ENCODE measurements at regions not wholly inside any gene's neighbourhood (a gene's known extent, or its start where the extent isn't known, plus 50 kb on each side); places are given as distances from the start of the nearest gene placed in this dataset.

GRCh38 chr12:91902860-91903683 lies 242.6 kb downstream of the BTG1 start:
- TF ChIP-seq, protein P1, sequence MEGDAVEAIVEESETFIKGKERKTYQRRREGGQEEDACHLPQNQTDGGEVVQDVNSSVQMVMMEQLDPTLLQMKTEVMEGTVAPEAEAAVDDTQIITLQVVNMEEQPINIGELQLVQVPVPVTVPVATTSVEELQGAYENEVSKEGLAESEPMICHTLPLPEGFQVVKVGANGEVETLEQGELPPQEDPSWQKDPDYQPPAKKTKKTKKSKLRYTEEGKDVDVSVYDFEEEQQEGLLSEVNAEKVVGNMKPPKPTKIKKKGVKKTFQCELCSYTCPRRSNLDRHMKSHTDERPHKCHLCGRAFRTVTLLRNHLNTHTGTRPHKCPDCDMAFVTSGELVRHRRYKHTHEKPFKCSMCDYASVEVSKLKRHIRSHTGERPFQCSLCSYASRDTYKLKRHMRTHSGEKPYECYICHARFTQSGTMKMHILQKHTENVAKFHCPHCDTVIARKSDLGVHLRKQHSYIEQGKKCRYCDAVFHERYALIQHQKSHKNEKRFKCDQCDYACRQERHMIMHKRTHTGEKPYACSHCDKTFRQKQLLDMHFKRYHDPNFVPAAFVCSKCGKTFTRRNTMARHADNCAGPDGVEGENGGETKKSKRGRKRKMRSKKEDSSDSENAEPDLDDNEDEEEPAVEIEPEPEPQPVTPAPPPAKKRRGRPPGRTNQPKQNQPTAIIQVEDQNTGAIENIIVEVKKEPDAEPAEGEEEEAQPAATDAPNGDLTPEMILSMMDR (IDR thresholded peaks at IDR 0.05): no peak
- no peak for TF ChIP-seq POLR2A (IDR thresholded peaks at IDR 0.05)
